Activated CD4-positive, alpha-beta T cell treated with anti-CD3 and anti-CD28 coated beads for 36 hours (primary cell): ENCODE measurements at regions not wholly inside any gene's neighbourhood (a gene's known extent, or its start where the extent isn't known, plus 50 kb on each side); places are given as distances from the start of the nearest gene placed in this dataset.

ENCODE experiments used
- ATAC-seq: fragments of 200-7000 bp; cut with Tn5 transposase; one replicate; pipeline ENCODE4 v1.10.0; 2021; ENCODE audit warnings: mild to moderate bottlenecking, moderate library complexity
- CTCF ChIA-PET: fragments of 350-600 bp; sonication (Branson Sonifier 250); formaldehyde crosslinking; loops from one replicate; lab custom pipeline; 2021; ENCODE audit warnings: antibody characterized with exemption; lab: Charles Lee
- POLR2A ChIA-PET: fragments of 350-600 bp; sonication (Branson Sonifier 250); formaldehyde crosslinking; loops from one replicate; lab custom pipeline; 2021; ENCODE audit warnings: antibody characterized with exemption, inconsistent platforms; lab: Charles Lee
- DNase-seq: peaks from one replicate; pipeline ENCODE4 v3.0.0-alpha.2; 2020
- H3K27ac Mint-ChIP-seq: one replicate; pipeline ENCODE4 v1.8.0; 2021; ENCODE audit warnings: mixed read lengths
- H3K27me3 Mint-ChIP-seq: one replicate; pipeline ENCODE4 v1.8.0; 2021; ENCODE audit warnings: mixed read lengths
- H3K36me3 Mint-ChIP-seq: one replicate; pipeline ENCODE4 v1.8.0; 2021; ENCODE audit warnings: low read depth, mixed read lengths
- H3K4me1 Mint-ChIP-seq: one replicate; pipeline ENCODE4 v1.8.0; 2021; ENCODE audit warnings: mixed read lengths
- H3K4me3 Mint-ChIP-seq: one replicate; pipeline ENCODE4 v1.8.0; 2021; ENCODE audit warnings: mild to moderate bottlenecking, moderate library complexity, mixed read lengths
- H3K9me3 Mint-ChIP-seq: one replicate; pipeline ENCODE4 v1.8.0; 2021; ENCODE audit warnings: low read depth, mixed read lengths
- intact Hi-C, 2 experiments: fragments of 100-400 bp; cut with DNase I in 1 of 2; cut with micrococcal nuclease in 1 of 2; formaldehyde crosslinking; loops; one replicate each; pipeline versions ENCODE4 v1.14.2 to v1.15.1; 2022 to 2024; cut with DNase I, micrococcal nuclease

GRCh38 chr12:126353604-126354003 is 1288.4 kb downstream of the AACS start:
- intact Hi-C loops = no loop called here
- no peak for ATAC-seq

GRCh38 chr12:126354633-126355032 is 1289.4 kb downstream of the AACS start:
- DNase-seq (no peak), ATAC-seq (no peak)
- POLR2A ChIA-PET = no interaction called here
- no peaks in the 10 kb centered on the region for H3K27me3 Mint-ChIP-seq
- intact Hi-C loops = no loop called here
- no peak overlapping the region for H3K27ac Mint-ChIP-seq
- CTCF ChIA-PET = no interaction called here
- peaks cover 4% of the 10 kb centered on the region for H3K9me3 Mint-ChIP-seq
- no peaks in the 10 kb centered on the region for H3K36me3 Mint-ChIP-seq
- H3K4me1 Mint-ChIP-seq = peaks cover 9% of the 10 kb centered on the region
- H3K4me3 Mint-ChIP-seq = no peak overlapping the region

More at GRCh38 chr12:126353604-126354003, 1288.4 kb downstream of the AACS start:
- no peaks in the 10 kb centered on the region for H3K27me3 Mint-ChIP-seq
- CTCF ChIA-PET = no interaction called here
- peaks cover 4% of the 10 kb centered on the region for H3K9me3 Mint-ChIP-seq
- H3K4me1 Mint-ChIP-seq = peaks cover 9% of the 10 kb centered on the region
- H3K27ac Mint-ChIP-seq = no peak overlapping the region
- POLR2A ChIA-PET = no interaction called here
- no peak overlapping the region for H3K4me3 Mint-ChIP-seq
- peak; percentile 8 for DNase-seq
- no peaks in the 10 kb centered on the region for H3K36me3 Mint-ChIP-seq

- ATAC-seq (no peak), DNase-seq (no peak)
- Mint-ChIP-seq H3K36me3 (no peaks in the 10 kb centered on the region), H3K9me3 (peaks cover 4% of the 10 kb centered on the region), H3K27me3 (no peaks in the 10 kb centered on the region), H3K4me3 (no peak overlapping the region), H3K4me1 (peaks cover 9% of the 10 kb centered on the region), H3K27ac (no peak overlapping the region)
- ChIA-PET POLR2A (no interaction called here), CTCF (no interaction called here)
- intact Hi-C loops = no loop called here
Measured at GRCh38 chr12:126355346-126355745, 1290.1 kb downstream of the AACS start.

GRCh38 chr12:126358806-126359205 is 1293.6 kb downstream of the AACS start:
- ATAC-seq (no peak), DNase-seq (no peak)
- Mint-ChIP-seq H3K9me3 (peaks cover 3% of the 10 kb centered on the region), H3K27ac (no peak overlapping the region), H3K4me1 (peaks cover 10% of the 10 kb centered on the region), H3K36me3 (no peaks in the 10 kb centered on the region), H3K27me3 (no peaks in the 10 kb centered on the region), H3K4me3 (no peak overlapping the region)
- ChIA-PET POLR2A (no interaction called here), CTCF (interaction anchor here (0.6 kb wide), 1 partner anchor 71 kb away, joined by 4 read pairs; no protein-coding TSS in a partner anchor)
- intact Hi-C loops = no loop called here

- Mint-ChIP-seq H3K4me3 (no peak overlapping the region), H3K27ac (no peak overlapping the region), H3K36me3 (no peaks in the 10 kb centered on the region), H3K4me1 (peaks cover 7% of the 10 kb centered on the region), H3K27me3 (no peaks in the 10 kb centered on the region), H3K9me3 (no peaks in the 10 kb centered on the region)
- DNase-seq (no peak), ATAC-seq (no peak)
- ChIA-PET POLR2A (no interaction called here), CTCF (interaction anchor here (0.6 kb wide), 1 partner anchor 71 kb away, joined by 4 read pairs; no protein-coding TSS in a partner anchor)
- intact Hi-C loops = no loop called here
Measured at GRCh38 chr12:126359216-126359615, 1294.0 kb downstream of the AACS start.

GRCh38 chr12:126361804-126362203 is 1296.6 kb downstream of the AACS start:
- Mint-ChIP-seq H3K9me3 (no peaks in the 10 kb centered on the region), H3K4me1 (peaks cover 2% of the 10 kb centered on the region), H3K4me3 (no peak overlapping the region), H3K36me3 (no peaks in the 10 kb centered on the region), H3K27ac (no peak overlapping the region), H3K27me3 (peaks cover 4% of the 10 kb centered on the region)
- CTCF ChIA-PET = interaction anchor here (0.6 kb wide), 1 partner anchor 1898 kb away, joined by 3 read pairs; no protein-coding TSS in a partner anchor
- POLR2A ChIA-PET = no interaction called here
- no peak for DNase-seq
- ATAC-seq = no peak
- intact Hi-C loops = no loop called here

GRCh38 chr12:126362493-126362892 is 1297.3 kb downstream of the AACS start:
- H3K36me3 Mint-ChIP-seq = no peaks in the 10 kb centered on the region
- H3K9me3 Mint-ChIP-seq = no peaks in the 10 kb centered on the region
- intact Hi-C loops = no loop called here
- CTCF ChIA-PET = no interaction called here
- H3K4me3 Mint-ChIP-seq = no peak overlapping the region
- H3K27ac Mint-ChIP-seq = no peak overlapping the region
- H3K4me1 Mint-ChIP-seq = peaks cover 2% of the 10 kb centered on the region
- ATAC-seq (peak; percentile 39), DNase-seq (no peak)
- peaks cover 4% of the 10 kb centered on the region for H3K27me3 Mint-ChIP-seq
- POLR2A ChIA-PET = no interaction called here

GRCh38 chr12:126362964-126363363 is 1297.7 kb downstream of the AACS start:
- Mint-ChIP-seq H3K27me3 (peaks cover 4% of the 10 kb centered on the region), H3K27ac (no peak overlapping the region), H3K4me3 (no peak overlapping the region), H3K4me1 (peaks cover 2% of the 10 kb centered on the region), H3K9me3 (no peaks in the 10 kb centered on the region), H3K36me3 (no peaks in the 10 kb centered on the region)
- DNase-seq (no peak), ATAC-seq (no peak)
- POLR2A ChIA-PET = no interaction called here
- CTCF ChIA-PET = no interaction called here
- intact Hi-C loops = no loop called here

GRCh38 chr12:126369487-126370463 is 1304.5 kb downstream of the AACS start:
- Mint-ChIP-seq H3K27ac (no peak overlapping the region), H3K27me3 (peaks cover 4% of the 10 kb centered on the region), H3K9me3 (no peaks in the 10 kb centered on the region), H3K4me1 (no peaks in the 10 kb centered on the region), H3K36me3 (no peaks in the 10 kb centered on the region), H3K4me3 (no peak overlapping the region)
- no peak for DNase-seq
- ChIA-PET CTCF (no interaction called here), POLR2A (no interaction called here)
- no peak for ATAC-seq
- intact Hi-C loops = no loop called here

- ATAC-seq (no peak), DNase-seq (no peak)
- H3K4me1 Mint-ChIP-seq = peaks cover 14% of the 10 kb centered on the region
- H3K27ac Mint-ChIP-seq = no peak overlapping the region
- no peaks in the 10 kb centered on the region for H3K36me3 Mint-ChIP-seq
- H3K9me3 Mint-ChIP-seq = peaks cover 3% of the 10 kb centered on the region
- intact Hi-C loops = no loop called here
- ChIA-PET CTCF (no interaction called here), POLR2A (no interaction called here)
- no peak overlapping the region for H3K4me3 Mint-ChIP-seq
- H3K27me3 Mint-ChIP-seq = no peaks in the 10 kb centered on the region
Measured at GRCh38 chr12:126383506-126383905, 1318.3 kb downstream of the AACS start.

- intact Hi-C loops = no loop called here
- no peak for ATAC-seq
- ChIA-PET POLR2A (no interaction called here), CTCF (no interaction called here)
- Mint-ChIP-seq H3K4me3 (no peak overlapping the region), H3K27ac (no peak overlapping the region), H3K36me3 (no peaks in the 10 kb centered on the region), H3K9me3 (peaks cover 6% of the 10 kb centered on the region), H3K4me1 (peaks cover 14% of the 10 kb centered on the region), H3K27me3 (no peaks in the 10 kb centered on the region)
- no peak for DNase-seq
Measured at GRCh38 chr12:126384026-126384564, 1318.9 kb downstream of the AACS start.

- DNase-seq = no peak
- POLR2A ChIA-PET = no interaction called here
- peaks cover 6% of the 10 kb centered on the region for H3K9me3 Mint-ChIP-seq
- intact Hi-C loops = no loop called here
- no peaks in the 10 kb centered on the region for H3K27me3 Mint-ChIP-seq
- H3K4me3 Mint-ChIP-seq = no peak overlapping the region
- H3K36me3 Mint-ChIP-seq = no peaks in the 10 kb centered on the region
- CTCF ChIA-PET = interaction anchor here (1.0 kb wide), 1 partner anchor 18 kb away, joined by 4 read pairs; no protein-coding TSS in a partner anchor
- ATAC-seq = no peak
- H3K4me1 Mint-ChIP-seq = peaks cover 14% of the 10 kb centered on the region
- no peak overlapping the region for H3K27ac Mint-ChIP-seq
Measured at GRCh38 chr12:126385785-126386184, 1320.5 kb downstream of the AACS start.
